HepG2 (cell line): ENCODE measurements at regions not wholly inside any gene's neighbourhood (a gene's known extent, or its start where the extent isn't known, plus 50 kb on each side); places are given as distances from the start of the nearest gene placed in this dataset.

Source experiments
- ATAC-seq: fragments of 200-7000 bp; cut with Tn5 transposase; 3 replicates; pipeline ENCODE4 v1.9.1; 2020; ENCODE audit warnings: mild to moderate bottlenecking, moderate library complexity
- BruUV-seq: library from RNA; stranded (reverse); fragments of 400-500 nt; replicated peaks from 2 replicates; lab custom pipeline; 2021; lab: Mats Ljungman, UMichigan
- CTCF ChIA-PET: fragments of 300-600 bp; formaldehyde crosslinking; extraction: SDS; loops from one replicate; lab custom pipeline; 2021; ENCODE audit warnings: low total read pairs, inconsistent platforms, low intra/inter-chr PET ratio; lab: Yijun Ruan, JAX
- POLR2A ChIA-PET: fragments of 350-600 bp; sonication (Branson Sonifier 250); formaldehyde crosslinking; loops from one replicate; lab custom pipeline; 2020; ENCODE audit warnings: antibody characterized with exemption, inconsistent platforms; lab: Yijun Ruan, JAX
- DNase-seq: peaks from one replicate; pipeline ENCODE4 v3.0.0-alpha.2; 2015; ENCODE audit warnings: low spot score
- FAIRE-seq: peaks from 3 replicates; lab custom pipeline; 2011; peaks lifted over from hg19 to GRCh38; lab: Jason Lieb, UNC
- H2AFZ ChIP-seq: one replicate; pipeline ENCODE4 v1.6.1; 2011; ENCODE audit warnings: low read length, inconsistent platforms
- H3K27ac ChIP-seq: fragments of 300-600 bp; 3 replicates; pipeline ENCODE4 v1.8.0; 2011; ENCODE audit warnings: mixed run types, mild to moderate bottlenecking, mixed read lengths, low read length, inconsistent platforms; ENCODE audit not compliant: insufficient read depth; ENCODE audit errors: extremely low read length
- H3K27me3 ChIP-seq, 2 experiments: fragments of 200-600 bp in 1 of 2; 2 replicates in 1 of 2; 3 replicates in 1 of 2; pipeline versions ENCODE4 v1.6.0 to v1.8.0; 2011; ENCODE audit warnings: low read length in 2 of 2, mild to moderate bottlenecking in 2 of 2, moderate library complexity in 2 of 2, inconsistent platforms in 1 of 2; ENCODE audit not compliant: insufficient read depth in 2 of 2, control insufficient read depth in 1 of 2
- H3K36me3 ChIP-seq, 2 experiments: fragments of 200-600 bp in 1 of 2; replicated peaks in 1 of 2; 2 replicates in 1 of 2; 3 replicates in 1 of 2; pipeline versions ENCODE4 v1.5.1 to v1.8.0; 2011; ENCODE audit warnings: low read length in 2 of 2, inconsistent platforms in 1 of 2; ENCODE audit not compliant: insufficient read depth in 2 of 2, control insufficient read depth in 1 of 2
- H3K4me1 ChIP-seq: 2 replicates; pipeline ENCODE4 v1.5.1; 2012; ENCODE audit warnings: low read length, inconsistent platforms; ENCODE audit not compliant: insufficient read depth
- H3K4me2 ChIP-seq: 2 replicates; pipeline ENCODE4 v1.6.0; 2011; ENCODE audit warnings: low read depth, low read length, inconsistent platforms
- H3K4me3 ChIP-seq, 3 experiments: fragments of 200-600 bp in 1 of 3; sonication (generic), shearing (Covaris generic) in 1 of 3; replicated peaks in 1 of 3; 2 replicates each; pipeline ENCODE4 v1.5.1; 2011 to 2016; ENCODE audit warnings: low read length in 3 of 3, inconsistent platforms in 2 of 3, low read depth in 2 of 3, mild to moderate bottlenecking in 2 of 3, control low read depth in 1 of 3, mixed read lengths in 1 of 3; ENCODE audit not compliant: insufficient read depth in 1 of 3
- H3K79me2 ChIP-seq: one replicate; pipeline ENCODE4 v1.6.1; 2011; ENCODE audit warnings: low read length, inconsistent platforms; ENCODE audit not compliant: insufficient read depth
- H3K9ac ChIP-seq: 2 replicates; pipeline ENCODE4 v1.6.0; 2011; ENCODE audit warnings: mild to moderate bottlenecking, low read depth, low read length, inconsistent platforms; ENCODE audit not compliant: insufficient read depth
- H3K9me3 ChIP-seq: 2 replicates; pipeline ENCODE4 v1.5.1; 2012; ENCODE audit warnings: mild to moderate bottlenecking, low read length
- H4K20me1 ChIP-seq: 2 replicates; pipeline ENCODE4 v1.6.0; 2011; ENCODE audit warnings: inconsistent platforms, mild to moderate bottlenecking, low read length, moderate library complexity; ENCODE audit not compliant: insufficient read depth
- JARID2 ChIP-seq: sonication (generic); formaldehyde crosslinking; IDR thresholded peaks from 2 replicates; pipeline ENCODE4 v1.8.1; 2023; ENCODE audit warnings: missing genetic modification reagents, inconsistent platforms; ENCODE audit not compliant: insufficient replicate concordance
- ZFP1 ChIP-seq: IDR thresholded peaks from 2 replicates; pipeline ENCODE4 v1.6.1; 2016
- ZHX1 ChIP-seq: sonication (generic); formaldehyde crosslinking; IDR thresholded peaks from 2 replicates; pipeline ENCODE4 v1.8.1; 2022; ENCODE audit warnings: low read depth, mild to moderate bottlenecking, missing genetic modification reagents
- ZKSCAN8 ChIP-seq: IDR thresholded peaks from 2 replicates; pipeline ENCODE4 v1.6.1; 2016; ENCODE audit warnings: borderline replicate concordance, missing genetic modification reagents, missing compliant biosample characterization
- ZNF713 ChIP-seq: sonication (generic); formaldehyde crosslinking; IDR thresholded peaks from 2 replicates; pipeline ENCODE4 v1.4.0; 2020; ENCODE audit warnings: mild to moderate bottlenecking, missing genetic modification reagents
- ZNF75D ChIP-seq: sonication (generic); formaldehyde crosslinking; IDR thresholded peaks from 2 replicates; pipeline ENCODE4 v1.8.1; 2023; ENCODE audit warnings: missing genetic modification reagents, mild to moderate bottlenecking, borderline replicate concordance
- WGBS: methylation state at CpG from one replicate; pipeline ENCODE4 v1.1.6; 2017; ENCODE audit warnings: low lambda C conversion rate; 5-methylcytosine and 5-hydroxymethylcytosine counted together
- in situ Hi-C: cut with HindIII; loops from 2 replicates; pipeline ENCODE4 v1.10.0; 2017; ENCODE audit warnings: low pct_unique_long_range_greater_than_20kb; ENCODE audit not compliant: extremely low pct_ligation_motif_present
- intact Hi-C: fragments of 100-400 bp; cut with micrococcal nuclease; formaldehyde crosslinking; loops from one replicate; pipeline ENCODE4 v1.10.0; 2022; ENCODE audit not compliant: unreplicated experiment
- TF ChIP-seq, protein P1 (sequence below): IDR thresholded peaks from 2 replicates; pipeline ENCODE4 v1.6.1; 2016; ENCODE audit warnings: mild to moderate bottlenecking

- no peak for TF ChIP-seq ZNF75D
- no peak for TF ChIP-seq ZNF713 (CRISPR knock-in tag)
- TF ChIP-seq, protein P1, sequence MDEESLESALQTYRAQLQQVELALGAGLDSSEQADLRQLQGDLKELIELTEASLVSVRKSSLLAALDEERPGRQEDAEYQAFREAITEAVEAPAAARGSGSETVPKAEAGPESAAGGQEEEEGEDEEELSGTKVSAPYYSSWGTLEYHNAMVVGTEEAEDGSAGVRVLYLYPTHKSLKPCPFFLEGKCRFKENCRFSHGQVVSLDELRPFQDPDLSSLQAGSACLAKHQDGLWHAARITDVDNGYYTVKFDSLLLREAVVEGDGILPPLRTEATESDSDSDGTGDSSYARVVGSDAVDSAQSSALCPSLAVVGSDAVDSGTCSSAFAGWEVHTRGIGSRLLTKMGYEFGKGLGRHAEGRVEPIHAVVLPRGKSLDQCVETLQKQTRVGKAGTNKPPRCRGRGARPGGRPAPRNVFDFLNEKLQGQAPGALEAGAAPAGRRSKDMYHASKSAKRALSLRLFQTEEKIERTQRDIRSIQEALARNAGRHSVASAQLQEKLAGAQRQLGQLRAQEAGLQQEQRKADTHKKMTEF: no peak
Observed at GRCh38 chr3:186487037-186487436, 57.1 kb downstream of the CRYGS start (continued).

GRCh38 chr3:186483611-186484340, 60.4 kb downstream of the CRYGS start:
- Histone ChIP-seq H3K4me2 (no peak overlapping the region), H3K27me3 (no peaks in the 10 kb centered on the region), H3K9me3 (no peaks in the 10 kb centered on the region), H2AFZ (no peak overlapping the region), H3K9ac (no peak overlapping the region), H3K4me1 (no peaks in the 10 kb centered on the region), H3K36me3 (no peaks in the 10 kb centered on the region), H3K79me2 (no peaks in the 10 kb centered on the region), H3K4me3 (no peak overlapping the region), H3K27ac (no peak overlapping the region), H4K20me1 (no peaks in the 10 kb centered on the region)
- intact Hi-C loops (loop anchor here (5.0 kb wide), 1 partner anchor 1009 kb away; no protein-coding TSS in a partner anchor), in situ Hi-C loops (no loop called here)
- FAIRE-seq (no peak), ATAC-seq (no peak), DNase-seq (no peak)
- WGBS: 26% methylated on average over 8 of the region's 8 CpGs
- no peak for TF ChIP-seq ZKSCAN8 (CRISPR knock-in tag)
- TF ChIP-seq ZFP1 (CRISPR knock-in tag): no peak
- TF ChIP-seq JARID2 (CRISPR knock-in tag): no peak
- no peak for TF ChIP-seq ZHX1 (CRISPR knock-in tag)
- ChIA-PET CTCF (no interaction called here), POLR2A (no interaction called here)
- no TSS peak for BruUV-seq
